Left lobe of liver (tissue), 2 donors: ENCODE measurements at regions not wholly inside any gene's neighbourhood (a gene's known extent, or its start where the extent isn't known, plus 50 kb on each side); places are given as distances from the start of the nearest gene placed in this dataset.
A peak's percentile ranks its signal among the peaks of the same experiment; 100 is the strongest.

Experiments used
- ATAC-seq: fragments of 200-7000 bp; cut with Tn5 transposase; one replicate; pipeline ENCODE4 v1.9.1; 2020; ENCODE audit warnings: mild to moderate bottlenecking, moderate library complexity
- DNase-seq: peaks from one replicate; pipeline ENCODE4 v3.0.0-alpha.2; 2020; ENCODE audit warnings: low spot score
- donor health status: DM: no; HTN: no; CAD: no; lungs with moderate emphysema.
- donor health status: DM: no; HTN: yes; CAD: no.

DNA sequence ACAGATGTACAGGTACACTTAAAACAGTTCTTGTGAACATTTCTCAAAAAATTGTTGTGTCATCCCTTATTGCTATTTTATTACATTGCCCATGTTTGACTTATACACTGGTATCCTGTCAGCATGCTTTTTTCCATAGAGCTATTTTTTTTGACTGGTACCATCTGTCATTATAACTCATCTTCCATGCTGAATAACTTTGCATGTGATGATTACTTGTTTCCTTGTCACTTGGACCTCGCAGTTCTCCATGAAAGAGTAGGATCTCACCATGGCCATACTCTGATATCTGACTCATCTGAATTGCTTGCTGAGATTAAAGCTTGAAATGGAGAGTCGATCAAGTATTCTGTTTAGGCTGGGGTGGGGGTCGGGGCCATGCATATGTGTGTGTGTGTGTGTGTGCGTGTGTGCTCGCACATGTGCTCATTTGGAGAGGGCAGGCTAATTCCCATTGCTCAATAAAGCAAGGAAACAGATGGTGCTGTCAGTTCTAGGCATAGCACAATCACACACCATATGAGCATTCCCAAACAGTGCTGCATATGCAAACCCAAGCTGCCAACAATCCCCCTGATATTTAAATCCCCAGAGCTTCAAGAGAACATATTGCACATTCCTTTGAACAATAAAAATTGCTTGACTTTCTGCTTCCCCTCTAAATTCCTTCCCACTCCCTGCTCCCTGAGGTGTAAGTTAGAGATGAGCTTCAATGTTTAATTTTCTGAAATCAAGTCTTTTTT, 62.9 kb downstream of the NHLRC3 start:
- ATAC-seq = no peak

DNA sequence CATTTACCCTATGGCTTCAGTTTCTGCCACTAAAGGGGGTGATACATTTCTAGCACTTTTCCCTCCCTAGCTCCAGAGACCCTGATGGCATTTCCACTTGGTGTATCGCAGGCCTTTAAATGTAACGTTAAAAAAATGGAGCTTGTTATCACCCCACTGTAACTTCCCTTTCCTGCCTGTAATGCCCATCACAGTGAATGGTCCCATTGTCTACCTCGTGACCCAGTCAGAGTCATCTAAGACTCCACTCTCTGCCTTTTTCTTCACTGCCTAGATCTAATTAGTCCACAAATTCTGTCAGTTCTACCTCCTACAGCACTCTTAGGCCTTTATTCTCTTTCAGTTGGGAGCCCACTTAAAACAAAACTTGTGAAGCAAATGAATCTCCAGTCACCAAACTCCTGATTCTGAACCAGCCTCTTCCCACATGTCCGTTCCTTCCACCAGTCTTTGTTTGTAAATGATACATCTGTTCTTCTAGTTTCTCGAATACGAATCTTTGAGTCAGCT, 64.8 kb downstream of the NHLRC3 start:
- DNase-seq (no peak), ATAC-seq (no peak)

More for the DNA sequence above, 62.9 kb downstream of the NHLRC3 start:
- no peak for DNase-seq

DNA sequence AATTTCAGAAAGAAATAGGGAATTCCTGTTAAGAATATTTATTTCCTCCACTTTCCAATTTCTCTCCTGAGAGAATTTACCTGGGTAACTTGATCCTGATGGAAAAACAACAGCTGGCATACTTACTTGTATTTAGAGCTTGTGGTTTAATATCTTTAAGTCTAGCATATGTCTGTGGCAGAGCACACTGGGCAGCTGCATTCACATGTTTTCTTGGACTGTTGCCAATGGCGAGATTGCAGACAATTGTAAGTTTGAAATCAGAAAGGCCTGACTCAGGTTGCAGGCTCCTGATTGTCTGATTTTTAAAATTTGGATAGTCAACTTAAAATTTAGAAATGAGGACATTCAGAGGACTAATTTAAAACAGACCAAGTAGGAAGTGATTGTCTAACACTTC, 66.9 kb downstream of the NHLRC3 start:
- no peak for DNase-seq
- ATAC-seq = no peak

DNA sequence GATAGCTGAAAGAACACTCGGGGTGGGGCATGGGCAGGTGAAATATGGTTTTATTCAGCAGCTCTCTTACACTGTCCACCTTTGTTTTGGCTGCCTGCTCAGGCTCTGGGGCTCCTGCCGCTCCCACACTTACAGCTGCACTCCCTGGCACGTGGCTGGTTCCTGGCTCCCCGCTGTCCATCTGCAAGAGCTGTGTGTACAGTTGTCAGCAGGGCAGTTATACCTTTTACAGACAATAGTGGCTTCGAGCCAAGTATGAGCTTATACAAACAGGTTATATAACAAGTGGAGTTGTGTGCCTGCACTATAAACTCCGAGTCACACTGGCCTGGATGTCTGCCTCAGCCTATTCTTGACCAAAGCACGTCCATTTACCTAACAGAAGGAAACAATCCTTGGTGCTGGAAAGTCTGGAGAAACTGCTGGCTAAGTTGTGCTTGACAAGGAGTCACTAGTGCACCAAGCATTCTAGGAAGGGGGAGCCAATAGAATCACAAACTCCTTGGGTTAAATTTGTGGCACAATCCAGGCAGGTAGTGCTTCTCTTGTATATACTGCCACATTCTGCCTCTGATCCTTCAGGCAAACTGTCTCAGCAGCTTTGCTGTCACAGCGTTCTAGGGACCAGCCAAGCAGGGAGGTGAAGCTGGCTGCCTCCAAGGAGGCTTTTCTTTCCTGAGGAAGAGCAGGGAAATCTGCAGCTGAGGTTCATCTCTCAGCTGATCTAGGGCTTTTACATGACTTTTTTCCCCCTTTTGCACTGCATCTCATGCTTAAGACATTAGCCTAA, 68.2 kb downstream of the NHLRC3 start:
- DNase-seq (no peak), ATAC-seq (no peak)

DNA sequence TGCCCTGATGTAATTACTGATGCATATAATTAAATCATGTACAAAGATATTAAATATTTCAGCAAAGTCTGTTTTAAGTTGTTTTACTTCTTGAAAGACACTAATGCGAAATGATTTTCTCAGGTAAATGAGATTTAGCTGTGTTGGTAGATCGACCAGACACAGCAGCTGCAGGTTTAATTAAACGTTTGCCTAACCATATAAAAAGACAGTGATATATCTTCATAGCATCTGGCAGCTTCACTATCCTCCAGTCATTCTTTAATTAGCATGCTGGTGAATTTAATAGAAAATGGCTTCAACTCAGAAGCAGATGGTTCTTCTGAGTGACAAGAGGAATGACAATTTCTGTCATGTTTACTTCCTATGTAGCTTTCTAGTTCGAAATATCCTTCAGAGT, 69.3 kb downstream of the NHLRC3 start:
- ATAC-seq (no peak), DNase-seq (no peak)

DNA sequence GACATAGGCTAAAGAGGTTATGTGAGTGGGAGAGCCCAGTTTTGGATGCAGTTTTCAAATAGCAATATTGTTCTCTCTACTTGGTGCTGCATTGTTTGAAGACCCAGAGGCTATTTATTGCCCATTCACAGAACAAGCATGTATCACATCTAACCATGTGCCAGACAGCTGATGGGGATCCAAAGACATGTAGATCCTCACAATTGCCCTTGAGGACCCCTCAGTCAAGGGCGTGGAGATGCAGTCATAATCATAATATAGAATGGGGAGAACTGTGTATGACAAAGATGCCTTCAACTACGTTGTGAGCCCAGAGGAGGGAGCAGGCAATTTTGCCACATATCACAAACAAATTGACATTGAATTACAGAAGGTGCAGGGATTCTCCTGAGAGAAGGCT, 70.5 kb downstream of the NHLRC3 start:
- ATAC-seq (no peak), DNase-seq (no peak)

DNA sequence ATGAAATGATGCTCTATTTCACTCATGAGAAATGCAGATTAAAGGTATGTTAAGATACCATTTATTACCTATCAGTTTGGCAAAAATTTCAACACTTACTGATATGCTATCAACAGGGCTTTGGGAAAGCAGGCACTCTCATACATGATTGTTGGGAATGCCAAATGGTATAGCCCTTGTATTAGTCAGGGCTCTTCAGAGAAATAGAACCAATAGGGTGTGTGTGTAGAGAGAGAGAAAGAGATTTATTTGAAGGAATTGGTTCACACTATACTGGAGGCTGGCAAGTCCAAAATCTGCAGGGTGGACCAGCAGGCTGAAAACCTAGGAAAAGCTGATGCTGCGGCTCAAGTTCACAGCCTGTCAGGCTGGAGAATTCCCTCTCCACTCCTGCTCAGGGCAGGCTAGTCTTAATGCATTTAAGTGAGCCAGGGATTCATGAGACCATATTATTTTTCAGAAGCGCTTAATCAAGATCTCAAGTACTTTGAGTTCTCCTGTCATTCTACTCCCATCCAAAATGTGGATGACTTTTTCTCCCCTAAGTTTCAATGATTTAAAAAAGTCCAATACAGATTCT, 72.4 kb downstream of the NHLRC3 start:
- ATAC-seq (no peak), DNase-seq (no peak)

DNA sequence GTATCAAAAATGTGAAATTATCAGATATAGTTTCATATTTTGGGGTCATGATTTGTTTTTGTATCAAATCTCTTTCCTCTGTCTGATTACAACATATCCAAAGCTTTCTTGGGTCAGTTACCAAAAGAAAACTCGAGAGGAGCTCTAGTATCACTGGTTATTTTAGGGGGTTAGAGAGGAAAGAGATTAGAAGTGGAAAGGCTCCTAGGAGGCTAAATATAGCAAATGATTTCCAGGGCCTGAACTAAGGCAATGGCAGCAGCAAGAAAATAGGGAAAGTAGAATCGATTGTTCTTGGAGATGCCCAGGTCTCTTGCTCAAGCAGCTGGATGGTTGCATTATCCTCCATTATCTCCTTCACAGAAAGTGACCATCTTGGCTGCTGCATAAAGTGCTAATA, 72.9 kb downstream of the NHLRC3 start:
- ATAC-seq (no peak), DNase-seq (no peak)

DNA sequence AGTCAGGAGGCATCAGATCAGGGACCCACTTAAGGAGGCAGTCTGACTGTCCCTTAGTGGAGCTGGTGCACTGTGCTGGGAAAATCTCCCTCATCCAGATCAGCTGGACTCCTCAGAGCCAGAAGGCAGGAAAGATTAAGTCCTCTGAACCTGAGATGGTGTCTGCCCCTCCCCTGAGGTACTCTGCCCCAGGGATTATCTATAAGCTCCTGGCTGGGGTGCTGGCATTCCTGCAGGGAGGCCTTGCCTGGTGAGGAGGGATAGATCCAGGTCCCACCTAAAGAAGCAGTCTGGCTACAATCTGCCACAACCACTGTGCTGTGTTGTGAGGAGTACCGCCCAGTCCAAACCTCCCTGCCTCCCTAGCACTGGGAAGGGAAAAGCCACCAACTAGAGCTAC, 81.2 kb downstream of the NHLRC3 start:
- no peak for ATAC-seq
- no peak for DNase-seq

DNA sequence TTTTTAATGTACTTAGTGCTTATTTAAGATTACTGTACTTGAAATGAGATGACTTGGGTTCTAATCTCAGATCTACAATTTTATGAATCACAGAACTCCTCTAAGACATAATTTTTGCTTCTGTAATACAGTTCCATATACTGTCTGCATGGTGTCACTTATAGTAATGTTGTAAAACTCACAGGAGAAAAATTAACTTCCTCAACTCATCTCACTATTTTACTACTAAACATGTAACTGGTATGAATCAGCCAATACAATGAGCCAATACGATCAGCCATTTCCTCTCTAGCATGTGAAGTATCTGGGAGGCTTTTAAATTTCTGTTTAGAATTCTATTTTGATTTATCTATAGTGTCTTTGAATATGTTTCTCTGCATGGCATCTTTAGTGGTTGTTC, 85.3 kb downstream of the NHLRC3 start:
- no peak for DNase-seq
- ATAC-seq = no peak

DNA sequence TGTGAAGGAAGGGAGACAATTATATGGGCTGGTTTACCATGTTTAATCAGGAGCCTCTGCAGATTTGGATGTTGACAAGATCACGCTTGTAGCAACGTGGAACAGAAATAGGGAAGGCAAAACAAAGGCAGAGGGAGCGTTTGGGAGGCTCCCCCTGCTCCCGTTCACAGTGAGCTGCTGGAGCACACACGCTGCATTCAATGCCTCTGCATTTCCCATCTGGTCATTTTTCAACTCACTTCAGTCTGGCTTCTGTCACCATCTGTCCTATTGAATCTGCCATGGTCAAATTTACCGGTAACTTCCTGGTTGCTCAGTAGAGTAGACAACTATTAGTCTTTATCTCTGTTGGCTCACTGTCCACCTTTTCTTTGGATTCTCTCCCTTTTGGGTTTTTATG, 91.0 kb downstream of the NHLRC3 start:
- no peak for DNase-seq
- ATAC-seq = no peak

DNA sequence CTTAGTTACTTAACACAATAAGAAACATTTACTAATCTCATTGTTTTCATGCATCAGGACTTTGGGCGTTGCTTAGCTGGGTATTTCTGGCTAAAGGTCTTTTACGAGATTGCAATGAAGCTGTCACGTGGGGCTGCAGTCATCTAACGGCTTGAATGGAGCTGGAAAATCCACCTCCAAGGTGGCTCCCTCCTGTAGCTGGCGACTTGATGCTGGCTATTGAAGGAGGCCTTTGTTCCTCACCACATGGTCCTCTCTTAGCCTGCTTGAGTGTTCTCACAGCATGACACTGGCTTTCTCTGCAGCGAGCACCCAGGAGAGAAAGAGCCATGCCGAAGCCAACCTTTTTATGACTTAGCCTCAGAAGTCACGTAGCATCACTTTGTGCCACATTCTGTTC, 92.0 kb downstream of the NHLRC3 start:
- DNase-seq (no peak), ATAC-seq (no peak)

DNA sequence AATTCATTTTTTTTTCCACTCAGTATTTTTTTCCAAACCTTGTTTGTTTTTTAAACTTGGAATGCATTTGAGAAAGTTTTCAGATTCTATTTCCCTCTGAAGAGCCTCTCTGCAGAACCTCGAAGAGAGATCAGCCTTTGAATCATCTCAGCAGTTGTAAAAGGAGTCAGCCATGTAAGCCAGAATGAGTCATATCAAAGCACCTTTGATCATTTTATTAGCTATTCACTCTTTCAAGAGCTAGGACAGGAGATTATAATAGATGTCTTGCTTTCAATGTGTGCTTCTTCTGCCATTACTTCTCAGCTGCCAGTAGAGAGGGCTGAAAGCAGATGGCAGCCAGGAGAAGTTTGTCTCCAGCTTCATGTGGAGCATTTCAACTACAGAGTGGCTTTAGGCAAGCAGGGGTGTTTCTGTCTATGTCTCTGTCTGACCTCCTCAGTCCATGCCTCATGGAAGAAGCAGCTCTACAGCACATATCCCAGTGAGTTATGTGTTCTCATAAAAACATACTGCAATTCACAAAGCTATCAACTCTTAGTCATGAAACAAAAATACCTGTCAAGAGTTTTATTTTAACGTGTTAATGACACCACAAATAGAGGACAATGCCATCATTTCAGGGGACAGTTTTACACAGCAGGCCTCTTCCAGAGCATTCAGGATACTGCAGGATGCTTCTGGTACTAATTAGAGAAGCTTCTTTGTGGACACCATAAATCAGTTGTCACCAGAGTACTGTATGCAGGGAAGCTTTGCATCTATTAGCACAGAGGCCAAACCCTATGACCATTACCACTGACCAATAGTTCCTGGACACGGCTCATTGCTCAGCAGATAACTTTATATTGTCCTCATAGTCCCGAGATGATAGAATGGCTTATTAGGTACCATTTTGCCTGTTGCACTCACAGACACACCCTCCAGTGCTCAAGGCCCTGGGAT, 94.3 kb downstream of the NHLRC3 start:
- ATAC-seq (no peak), DNase-seq (no peak)

DNA sequence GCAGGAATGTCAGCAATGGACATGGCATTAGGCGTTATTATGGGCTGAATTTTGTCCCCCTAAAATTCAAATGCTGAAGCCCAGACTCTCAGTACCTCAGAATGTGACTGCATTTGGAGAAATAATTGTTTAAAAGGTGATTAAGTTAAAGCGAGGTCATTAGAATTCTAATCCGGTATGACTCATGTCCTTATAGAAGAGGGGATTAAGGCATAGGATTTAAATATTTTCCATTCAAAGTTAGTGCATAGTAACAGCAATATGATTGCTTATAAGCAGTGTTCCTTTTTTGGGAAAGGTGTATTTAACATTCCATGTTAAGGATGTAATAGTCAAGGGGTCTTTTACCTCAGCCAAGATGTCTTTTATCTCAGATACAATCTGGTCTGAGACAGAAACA, 95.5 kb downstream of the NHLRC3 start:
- ATAC-seq = no peak
- DNase-seq = no peak

DNA sequence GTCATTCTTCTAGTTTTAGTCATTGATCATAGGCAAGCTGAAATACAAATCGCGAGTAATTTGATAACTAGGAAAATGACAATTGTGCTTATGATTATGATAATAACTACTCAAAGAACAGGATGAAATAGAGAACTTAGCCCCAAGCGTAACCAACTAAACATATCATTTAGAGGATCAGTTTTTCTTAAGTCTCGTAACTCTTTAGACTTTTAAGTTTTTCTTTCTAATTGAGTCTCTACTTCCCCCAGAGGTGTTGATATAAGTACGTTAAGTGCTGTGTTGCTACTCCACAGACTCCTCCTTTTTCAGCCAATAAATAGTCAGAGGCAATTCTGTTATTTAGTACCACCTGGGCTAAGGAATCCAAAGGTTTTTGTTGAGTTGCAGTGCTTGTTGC, 96.3 kb downstream of the NHLRC3 start:
- ATAC-seq (no peak), DNase-seq (no peak)

DNA sequence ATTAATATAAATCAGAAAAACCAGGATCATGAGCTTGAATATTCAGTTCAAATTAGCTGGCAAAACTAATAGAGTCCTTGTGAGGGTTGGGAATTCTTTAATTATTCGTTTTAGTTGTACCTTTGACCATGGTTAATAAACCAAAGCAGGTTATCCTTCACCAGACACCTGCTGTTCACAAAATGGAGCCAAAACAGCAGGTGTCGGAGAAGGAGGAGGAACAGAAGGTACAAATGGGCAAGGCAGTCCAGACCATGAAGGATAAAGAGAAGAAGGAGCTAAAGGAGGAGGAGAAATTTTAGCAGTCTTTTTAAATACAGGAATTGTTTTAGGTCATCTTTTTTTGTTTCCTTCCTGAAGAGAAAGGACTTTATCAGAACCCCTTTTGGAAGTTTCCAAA, 106.1 kb downstream of the NHLRC3 start:
- no peak for ATAC-seq
- DNase-seq = no peak

DNA sequence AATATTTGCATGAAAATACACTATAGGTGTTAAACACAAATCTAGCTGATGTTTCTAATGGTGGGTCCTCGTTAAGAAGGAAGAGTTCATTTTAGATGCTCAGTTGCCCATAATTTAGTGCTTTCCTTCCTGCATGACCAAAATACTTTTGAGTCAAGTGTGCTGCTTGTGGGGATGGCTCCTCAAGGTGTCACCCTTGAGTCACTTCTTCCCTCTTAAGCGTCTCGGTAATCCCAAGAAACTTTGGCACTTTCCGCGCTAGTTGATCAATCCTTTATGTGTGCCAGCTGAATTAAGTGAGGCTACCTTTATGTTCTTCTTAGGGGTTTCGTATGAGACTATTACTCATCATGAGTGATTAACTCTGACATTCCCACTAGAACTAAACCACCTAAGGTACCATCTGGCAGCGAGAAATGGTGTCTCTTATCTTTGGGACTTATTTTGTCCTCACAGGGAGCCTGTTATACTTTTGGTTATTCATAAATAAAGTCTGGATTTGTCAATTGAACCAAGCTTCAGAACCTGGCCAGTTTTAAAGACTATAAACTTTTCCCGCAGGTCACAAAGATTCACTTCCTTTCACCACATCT, 106.8 kb downstream of the NHLRC3 start:
- peak; percentile 86 for ATAC-seq
- DNase-seq = peak; percentile 48

DNA sequence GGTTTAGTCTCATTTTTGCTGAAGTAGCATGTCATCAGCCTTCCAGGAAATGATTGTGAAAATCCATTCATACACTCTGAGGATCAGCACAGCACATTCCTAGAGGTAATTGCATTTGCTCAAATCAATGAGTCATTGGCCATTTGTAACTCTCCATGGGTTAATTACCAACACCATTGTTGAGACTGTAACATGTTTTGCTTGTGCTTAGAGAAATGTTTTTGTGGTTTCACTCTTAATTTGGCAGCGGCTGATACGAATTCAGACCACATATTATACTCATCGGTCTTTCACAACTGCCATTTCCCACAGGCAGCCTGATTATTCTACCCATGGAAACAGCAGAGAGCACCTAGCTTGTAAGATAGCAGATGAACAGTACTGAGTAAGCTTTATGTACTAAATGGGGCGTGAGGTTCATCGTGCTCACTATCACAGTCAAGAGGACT, 110.3 kb downstream of the NHLRC3 start:
- DNase-seq (no peak), ATAC-seq (no peak)

DNA sequence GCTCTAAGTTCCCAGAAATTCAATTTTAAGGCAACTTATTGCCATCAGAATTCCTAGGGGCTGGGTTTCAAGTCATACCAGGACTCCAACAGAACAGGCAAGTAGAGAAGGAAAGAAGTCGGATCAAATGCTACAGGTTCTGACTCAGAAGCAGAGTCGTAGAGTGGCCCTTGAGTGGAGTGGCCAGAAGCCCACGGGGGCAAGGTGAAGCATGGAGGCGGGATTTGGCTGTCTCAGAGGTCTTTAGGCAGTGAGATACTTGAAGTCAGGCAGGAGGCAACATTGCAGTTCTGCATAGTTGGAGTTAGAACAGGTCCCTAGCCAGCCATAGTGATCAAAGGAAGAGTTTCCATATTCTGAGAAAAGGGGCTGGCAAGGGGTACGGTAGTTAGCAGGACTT, 111.6 kb downstream of the NHLRC3 start:
- ATAC-seq = no peak
- DNase-seq = no peak

DNA sequence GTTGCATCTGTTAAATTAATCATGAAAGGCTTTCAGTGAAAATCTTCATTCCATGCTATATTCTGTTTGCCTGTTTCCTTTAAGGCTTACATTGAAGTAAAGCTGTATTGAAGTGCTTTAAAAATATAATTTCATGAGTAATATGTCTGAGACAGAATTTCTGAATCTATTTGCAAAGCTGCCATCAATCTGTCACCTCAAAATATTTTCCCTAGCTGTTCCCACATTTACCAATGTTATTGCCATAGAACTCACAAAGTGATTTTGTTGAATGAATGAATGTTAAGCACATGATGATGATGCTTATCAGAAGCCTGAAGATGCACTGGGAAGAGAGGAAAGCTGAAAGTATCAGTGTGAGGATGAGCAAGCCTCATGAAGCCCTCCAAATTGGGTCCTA, 115.8 kb downstream of the NHLRC3 start:
- DNase-seq (no peak), ATAC-seq (no peak)
